Thoracic aorta (tissue), 2 donors: ENCODE measurements at regions not wholly inside any gene's neighbourhood (a gene's known extent, or its start where the extent isn't known, plus 50 kb on each side); places are given as distances from the start of the nearest gene placed in this dataset.

ENCODE experiments used
- ATAC-seq: fragments of 150-250 bp; one replicate; pipeline ENCODE4 v1.8.0; 2017; ENCODE audit warnings: low read depth; ENCODE audit not compliant: insufficient number of reproducible peaks, low FRiP score
- DNase-seq: peaks from one replicate; pipeline ENCODE4 v3.0.0-alpha.2; 2020; ENCODE audit warnings: low spot score
- H3K27ac ChIP-seq, 2 donors: fragments of 200-600 bp; sonication (generic); 1 replicate in 1 of 2; 2 replicates in 1 of 2; pipeline ENCODE4 v1.5.1; 2016; ENCODE audit warnings: mild to moderate bottlenecking in 2 of 2, moderate library complexity in 2 of 2
- H3K27me3 ChIP-seq: fragments of 200-600 bp; sonication (generic); replicated peaks from 2 replicates; pipeline ENCODE4 v1.6.0; 2016; ENCODE audit warnings: mild to moderate bottlenecking; ENCODE audit not compliant: insufficient read depth
- H3K36me3 ChIP-seq: fragments of 200-600 bp; sonication (generic); one replicate; pipeline ENCODE4 v1.5.1; 2016
- H3K4me1 ChIP-seq, 2 donors: fragments of 200-600 bp; sonication (generic); 1 replicate in 1 of 2; 2 replicates in 1 of 2; pipeline versions ENCODE4 v1.5.1 to v1.6.0; 2016; ENCODE audit warnings: low read depth in 2 of 2, mild to moderate bottlenecking in 1 of 2; ENCODE audit not compliant: control insufficient read depth in 1 of 2
- H3K4me3 ChIP-seq: fragments of 200-600 bp; sonication (generic); 2 replicates; pipeline ENCODE4 v1.5.1; 2016; ENCODE audit warnings: mild to moderate bottlenecking
- H3K9me3 ChIP-seq: fragments of 200-600 bp; sonication (generic); 2 replicates; pipeline ENCODE4 v1.5.1; 2016
- CTCF ChIP-seq: fragments of 200-600 bp; sonication (generic); IDR thresholded peaks from one replicate; pipeline ENCODE4 v1.5.1; 2019; ENCODE audit warnings: antibody characterized with exemption

GRCh38 chr1:58983633-58984245, 199.9 kb upstream of the JUN start:
- Histone ChIP-seq H3K36me3 (no peaks in the 10 kb centered on the region), H3K9me3 (no peaks in the 10 kb centered on the region), H3K27ac (no peak overlapping the region), H3K4me1 (peaks cover 0 to 15% of the 10 kb centered on the region in 2 donors), H3K4me3 (no peak overlapping the region), H3K27me3 (no peaks in the 10 kb centered on the region)
- no peak for TF ChIP-seq CTCF
- ATAC-seq, result no peak
- no peak for DNase-seq

- no peak for TF ChIP-seq CTCF
- no peak for ATAC-seq
Observed at GRCh38 chr1:58986996-58987767, 203.3 kb upstream of the JUN start.

GRCh38 chr1:58988752-58989151, 204.9 kb upstream of the JUN start:
- H3K27ac ChIP-seq, result no peak overlapping the region
- H3K4me1 ChIP-seq, result peaks cover 0 to 11% of the 10 kb centered on the region in 2 donors
- ATAC-seq, result no peak
- no peak for DNase-seq
- no peaks in the 10 kb centered on the region for H3K27me3 ChIP-seq
- no peaks in the 10 kb centered on the region for H3K36me3 ChIP-seq
- no peak for TF ChIP-seq CTCF
- H3K4me3 ChIP-seq, result no peak overlapping the region
- H3K9me3 ChIP-seq, result no peaks in the 10 kb centered on the region

More at GRCh38 chr1:58986996-58987767, 203.3 kb upstream of the JUN start:
- no peaks in the 10 kb centered on the region for H3K9me3 ChIP-seq
- peaks cover 0 to 24% of the 10 kb centered on the region in 2 donors for H3K4me1 ChIP-seq
- H3K27ac ChIP-seq, result no peak overlapping the region
- no peaks in the 10 kb centered on the region for H3K36me3 ChIP-seq
- DNase-seq, result no peak
- no peaks in the 10 kb centered on the region for H3K27me3 ChIP-seq
- H3K4me3 ChIP-seq, result no peak overlapping the region

- ATAC-seq (no peak), DNase-seq (no peak)
- peaks cover 0 to 10% of the 10 kb centered on the region in 2 donors for H3K4me1 ChIP-seq
- no peak overlapping the region for H3K27ac ChIP-seq
- H3K27me3 ChIP-seq, result no peaks in the 10 kb centered on the region
- no peaks in the 10 kb centered on the region for H3K36me3 ChIP-seq
- no peaks in the 10 kb centered on the region for H3K9me3 ChIP-seq
- H3K4me3 ChIP-seq, result no peak overlapping the region
- no peak for TF ChIP-seq CTCF
Observed at GRCh38 chr1:58989845-58990244, 206.0 kb upstream of the JUN start.

- DNase-seq (no peak), ATAC-seq (no peak)
- H3K4me3 ChIP-seq, result no peak overlapping the region
- H3K36me3 ChIP-seq, result no peaks in the 10 kb centered on the region
- H3K4me1 ChIP-seq, result peaks cover 0 to 10% of the 10 kb centered on the region in 2 donors
- no peaks in the 10 kb centered on the region for H3K9me3 ChIP-seq
- TF ChIP-seq CTCF, result no peak
- H3K27ac ChIP-seq, result no peak overlapping the region
- H3K27me3 ChIP-seq, result no peaks in the 10 kb centered on the region
Observed at GRCh38 chr1:58991305-58991704, 207.5 kb upstream of the JUN start.
